IMR-90 (cell line): ENCODE measurements at regions not wholly inside any gene's neighbourhood (a gene's known extent, or its start where the extent isn't known, plus 50 kb on each side); places are given as distances from the start of the nearest gene placed in this dataset.

Experiments used
- ATAC-seq: fragments of 200-7000 bp; cut with Tn5 transposase; 2 replicates; pipeline ENCODE4 v1.9.1; 2020; ENCODE audit warnings: low read depth, mild to moderate bottlenecking, moderate library complexity
- BruUV-seq: library from RNA; stranded (reverse); fragments of 400-500 nt; replicated peaks from 2 replicates; lab custom pipeline; 2021; lab: Mats Ljungman, UMichigan
- CTCF ChIA-PET: fragments of 300-600 bp; formaldehyde crosslinking; extraction: SDS; loops from one replicate; lab custom pipeline; 2021; ENCODE audit warnings: antibody characterized with exemption; lab: Yijun Ruan, JAX
- POLR2A ChIA-PET: fragments of 300-600 bp; sonication (Branson Sonifier 250); formaldehyde crosslinking; loops from one replicate; lab custom pipeline; 2022; ENCODE audit warnings: antibody characterized with exemption; ENCODE audit not compliant: unreplicated experiment; lab: Charles Lee
- DNase-seq: peaks from one replicate; pipeline ENCODE4 v3.0.0; 2013
- H2AFZ ChIP-seq: replicated peaks from 2 replicates; pipeline ENCODE3; 2013; ENCODE audit warnings: low read length, mild to moderate bottlenecking; ENCODE audit not compliant: poor library complexity
- H2AK5ac ChIP-seq: 2 replicates; pipeline ENCODE4 v1.6.1; 2013; ENCODE audit warnings: low read depth, low read length, inconsistent platforms
- H2AK9ac ChIP-seq: replicated peaks from 2 replicates; pipeline ENCODE3; 2013; ENCODE audit warnings: mild to moderate bottlenecking, low read depth, low read length, moderate library complexity; ENCODE audit not compliant: poor library complexity
- H2BK120ac ChIP-seq: 2 replicates; pipeline ENCODE4 v1.6.1; 2013; ENCODE audit warnings: low read depth, low read length, inconsistent platforms
- H2BK15ac ChIP-seq: 3 replicates; pipeline ENCODE4 v1.6.1; 2013; ENCODE audit warnings: low read depth, low read length, inconsistent platforms
- H2BK20ac ChIP-seq: 2 replicates; pipeline ENCODE4 v1.6.1; 2013; ENCODE audit warnings: low read depth, mild to moderate bottlenecking, inconsistent platforms, low read length, moderate library complexity
- H2BK5ac ChIP-seq: 2 replicates; pipeline ENCODE4 v1.6.1; 2013; ENCODE audit warnings: mild to moderate bottlenecking, low read depth, low read length, inconsistent platforms; ENCODE audit not compliant: poor library complexity, severe bottlenecking
- H3K14ac ChIP-seq: replicated peaks from 2 replicates; pipeline ENCODE4 v1.6.1; 2013; ENCODE audit warnings: low read depth, low read length, inconsistent platforms
- H3K18ac ChIP-seq: 2 replicates; pipeline ENCODE4 v1.6.1; 2013; ENCODE audit warnings: low read depth, low read length, control low read depth
- H3K23ac ChIP-seq: 2 replicates; pipeline ENCODE4 v1.6.1; 2013; ENCODE audit warnings: low read depth, low read length, inconsistent platforms
- H3K27ac ChIP-seq: 2 replicates; pipeline ENCODE4 v1.5.1; 2013; ENCODE audit warnings: mild to moderate bottlenecking, control low read depth, low read length; ENCODE audit not compliant: insufficient read depth
- H3K27me3 ChIP-seq: 2 replicates; pipeline ENCODE4 v1.6.1; 2013; ENCODE audit warnings: low read length; ENCODE audit not compliant: control insufficient read depth, insufficient read depth
- H3K36me3 ChIP-seq: 2 replicates; pipeline ENCODE4 v1.6.1; 2013; ENCODE audit warnings: low read length, mixed read lengths; ENCODE audit not compliant: control insufficient read depth, insufficient read depth
- H3K4ac ChIP-seq: 2 replicates; pipeline ENCODE4 v1.6.1; 2013; ENCODE audit warnings: low read depth, low read length, inconsistent platforms
- H3K4me1 ChIP-seq: 2 replicates; pipeline ENCODE4 v1.6.1; 2013; ENCODE audit warnings: low read length, mixed read lengths; ENCODE audit not compliant: control insufficient read depth, insufficient read depth
- H3K4me2 ChIP-seq: 2 replicates; pipeline ENCODE4 v1.6.1; 2013; ENCODE audit warnings: low read depth, mild to moderate bottlenecking, control low read depth, low read length, moderate library complexity
- H3K4me3 ChIP-seq: 2 replicates; pipeline ENCODE4 v1.5.1; 2013; ENCODE audit warnings: low read depth, mild to moderate bottlenecking, control low read depth, low read length, moderate library complexity; ENCODE audit not compliant: insufficient read depth
- H3K56ac ChIP-seq: 2 replicates; pipeline ENCODE4 v1.6.1; 2013; ENCODE audit warnings: low read length, inconsistent platforms; ENCODE audit not compliant: insufficient read depth; ENCODE audit errors: extremely low read depth
- H3K79me1 ChIP-seq, 2 experiments: 2 replicates each; pipeline ENCODE4 v1.6.1; 2013; ENCODE audit warnings: low read length in 2 of 2, inconsistent platforms in 1 of 2, low read depth in 1 of 2
- H3K9ac ChIP-seq: 2 replicates; pipeline ENCODE4 v1.6.1; 2013; ENCODE audit warnings: low read depth, low read length, control low read depth
- H3K9me1 ChIP-seq: 2 replicates; pipeline ENCODE4 v1.6.1; 2013; ENCODE audit warnings: low read length, inconsistent platforms; ENCODE audit not compliant: insufficient read depth
- H3K9me3 ChIP-seq: 2 replicates; pipeline ENCODE4 v1.6.1; 2013; ENCODE audit warnings: low read length; ENCODE audit not compliant: control insufficient read depth, insufficient read depth
- H4K20me1 ChIP-seq: 2 replicates; pipeline ENCODE4 v1.6.1; 2013; ENCODE audit warnings: low read length, inconsistent platforms; ENCODE audit not compliant: insufficient read depth
- H4K5ac ChIP-seq: 2 replicates; pipeline ENCODE4 v1.6.1; 2013; ENCODE audit warnings: mild to moderate bottlenecking, low read depth, low read length, control low read depth
- H4K8ac ChIP-seq, 2 experiments: 2 replicates each; pipeline ENCODE4 v1.6.1; 2013; ENCODE audit warnings: low read depth in 2 of 2, low read length in 2 of 2, control low read depth in 1 of 2, inconsistent platforms in 1 of 2
- H4K91ac ChIP-seq: 2 replicates; pipeline ENCODE4 v1.6.1; 2013; ENCODE audit warnings: low read depth, low read length, inconsistent platforms; ENCODE audit not compliant: insufficient read depth
- CEBPB ChIP-seq: IDR thresholded peaks from 2 replicates; pipeline ENCODE4 v1.6.1; 2012; ENCODE audit warnings: low read depth, low read length, improper control_type of control experiment
- MXI1 ChIP-seq: IDR thresholded peaks from 2 replicates; pipeline ENCODE4 v1.6.1; 2012; ENCODE audit warnings: low read depth, mild to moderate bottlenecking, low read length, moderate library complexity, borderline replicate concordance
- NFE2L2 ChIP-seq: fragments of 150-350 bp; IDR thresholded peaks from 2 replicates; pipeline ENCODE4 v1.6.1; 2016; ENCODE audit warnings: low read depth, mild to moderate bottlenecking, low read length
- RFX5 ChIP-seq: IDR thresholded peaks from 2 replicates; pipeline ENCODE4 v1.8.0; 2012; ENCODE audit warnings: low read depth, mild to moderate bottlenecking, low read length, moderate library complexity
- WGBS, 2 experiments: methylation state at CpG; one replicate each; pipeline versions ENCODE4 v1.1.5 to v1.1.7; 2013; ENCODE audit warnings: missing lambda C conversion rate in 2 of 2; ENCODE audit not compliant: insufficient read length in 1 of 2; ENCODE audit errors: extremely low coverage in 2 of 2; 5-methylcytosine and 5-hydroxymethylcytosine counted together
- dilution Hi-C: fragments of 300-500 bp; cut with HindIII; formaldehyde crosslinking; loops from one replicate; pipeline ENCODE4 v1.14.3; 2018; ENCODE audit warnings: low sequenced_read_pairs; ENCODE audit not compliant: unreplicated experiment
- in situ Hi-C: fragments of 300-500 bp; cut with MboI; formaldehyde crosslinking; loops from 3 replicates; pipeline ENCODE4 v1.14.3; 2019; ENCODE audit warnings: low sequenced_read_pairs, inconsistent platforms, mixed read lengths
- intact Hi-C: fragments of 100-400 bp; cut with micrococcal nuclease; formaldehyde crosslinking; loops from 2 replicates; pipeline ENCODE4 v1.10.0; 2022

GRCh38 chr18:28999726-29000125 is 822.8 kb upstream of the CDH2 start:
- Histone ChIP-seq H3K4me3 (no peak overlapping the region), H2BK20ac (no peak overlapping the region), H2BK5ac (peak overlapping the region; percentile 76), H3K9me3 (no peaks in the 10 kb centered on the region), H3K56ac (no peak overlapping the region), H4K5ac (peak overlapping the region; percentile 31; the same call in 1 of the 2 replicates), H3K18ac (peak overlapping the region; percentile 61), H2BK15ac (no peak overlapping the region), H2AK5ac (no peak overlapping the region), H3K4ac (no peak overlapping the region), H3K36me3 (no peaks in the 10 kb centered on the region), H3K4me1 (peaks cover 2% of the 10 kb centered on the region; the same call in 1 of the 2 replicates), H3K27ac (no peak overlapping the region), H3K9me1 (no peaks in the 10 kb centered on the region; the same call in 1 of the 2 replicates), H3K27me3 (no peaks in the 10 kb centered on the region), H2AK9ac (no peak overlapping the region), H2AFZ (no peak overlapping the region), H4K20me1 (no peaks in the 10 kb centered on the region), H4K91ac (no peak overlapping the region), H3K79me1 (no peaks in the 10 kb centered on the region), H2BK120ac (no peak overlapping the region), H3K4me2 (peak overlapping the region; percentile 1; the same call in 1 of the 2 replicates), H3K9ac (no peak overlapping the region), H3K14ac (no peak overlapping the region), H3K23ac (no peak overlapping the region), H4K8ac (no peak overlapping the region; a peak in 1 of 4 replicates)
- WGBS, 2 experiments, result no CpG with 5 or more reads among the region's 1 CpG
- TF ChIP-seq MXI1 (no peak), CEBPB (no peak), RFX5 (no peak), NFE2L2 (no peak)
- no peak; the same call in 1 of the 2 replicates for ATAC-seq
- in situ Hi-C loops, result no loop called here
- CTCF ChIA-PET, result no interaction called here
- dilution Hi-C loops, result no loop called here
- no TSS peak for BruUV-seq
- POLR2A ChIA-PET, result no interaction called here
- DNase-seq, result peak; percentile 59
- intact Hi-C loops, result loop anchor here (5.0 to 10.0 kb wide), 2 partner anchors 163 to 435 kb away; no protein-coding TSS in a partner anchor
